Skeletal muscle tissue (tissue), 3 donors: ENCODE measurements at regions not wholly inside any gene's neighbourhood (a gene's known extent, or its start where the extent isn't known, plus 50 kb on each side); places are given as distances from the start of the nearest gene placed in this dataset.

Experiments used
- H3K27ac ChIP-seq: one replicate; pipeline ENCODE4 v1.7.0; 2013; ENCODE audit warnings: mild to moderate bottlenecking, low read depth, low read length, inconsistent platforms
- H3K27me3 ChIP-seq, 3 donors: one replicate each; pipeline ENCODE4 v1.7.0; 2013; ENCODE audit warnings: low read length in 3 of 3; ENCODE audit not compliant: control insufficient read depth in 3 of 3, insufficient read depth in 3 of 3
- H3K36me3 ChIP-seq, 3 donors: one replicate each; pipeline ENCODE4 v1.7.0; 2013; ENCODE audit warnings: low read length in 3 of 3; ENCODE audit not compliant: control insufficient read depth in 3 of 3, insufficient read depth in 3 of 3
- H3K4me1 ChIP-seq, 3 donors: one replicate each; pipeline ENCODE4 v1.7.0; 2013; ENCODE audit warnings: low read length in 3 of 3, mild to moderate bottlenecking in 3 of 3; ENCODE audit not compliant: control insufficient read depth in 3 of 3, insufficient read depth in 3 of 3
- H3K4me3 ChIP-seq, 3 donors: one replicate each; pipeline ENCODE4 v1.7.0; 2013; ENCODE audit warnings: low read length in 3 of 3
- H3K9ac ChIP-seq, 3 donors: one replicate each; pipeline ENCODE4 v1.7.0; 2013; ENCODE audit warnings: low read length in 3 of 3, mild to moderate bottlenecking in 3 of 3, moderate library complexity in 2 of 3, low read depth in 1 of 3
- H3K9me3 ChIP-seq, 3 donors: one replicate each; pipeline ENCODE4 v1.7.0; 2013; ENCODE audit warnings: low read length in 3 of 3; ENCODE audit not compliant: control insufficient read depth in 3 of 3
- donor health status: Osteomylitis.

GRCh38 chr1:222234351-222234750 lies 313.6 kb downstream of the HHIPL2 start:
- Histone ChIP-seq H3K27me3 (no peaks in the 10 kb centered on the region), H3K9ac (no peak overlapping the region), H3K4me3 (no peak overlapping the region), H3K9me3 (no peaks in the 10 kb centered on the region), H3K36me3 (no peaks in the 10 kb centered on the region), H3K27ac (no peak overlapping the region), H3K4me1 (no peaks in the 10 kb centered on the region)

- H3K9ac ChIP-seq = no peak overlapping the region
- no peak overlapping the region for H3K27ac ChIP-seq
- no peak overlapping the region for H3K4me3 ChIP-seq
- no peaks in the 10 kb centered on the region for H3K4me1 ChIP-seq
- H3K27me3 ChIP-seq = no peaks in the 10 kb centered on the region
- H3K36me3 ChIP-seq = no peaks in the 10 kb centered on the region
- H3K9me3 ChIP-seq = no peaks in the 10 kb centered on the region
Measured at GRCh38 chr1:222233444-222234158, 314.3 kb downstream of the HHIPL2 start.

- no peak overlapping the region for H3K27ac ChIP-seq
- no peaks in the 10 kb centered on the region for H3K4me1 ChIP-seq
- H3K9ac ChIP-seq = no peak overlapping the region
- no peak overlapping the region for H3K4me3 ChIP-seq
- H3K9me3 ChIP-seq = no peaks in the 10 kb centered on the region
- H3K36me3 ChIP-seq = no peaks in the 10 kb centered on the region
- H3K27me3 ChIP-seq = no peaks in the 10 kb centered on the region
Measured at GRCh38 chr1:222232842-222233241, 315.1 kb downstream of the HHIPL2 start.

- Histone ChIP-seq H3K36me3 (no peaks in the 10 kb centered on the region), H3K4me1 (no peaks in the 10 kb centered on the region), H3K9ac (no peak overlapping the region), H3K9me3 (no peaks in the 10 kb centered on the region), H3K27me3 (no peaks in the 10 kb centered on the region), H3K27ac (no peak overlapping the region), H3K4me3 (no peak overlapping the region)
Measured at GRCh38 chr1:222229672-222230312, 318.1 kb downstream of the HHIPL2 start.

GRCh38 chr1:222225316-222225691 lies 322.6 kb downstream of the HHIPL2 start:
- Histone ChIP-seq H3K9me3 (no peaks in the 10 kb centered on the region), H3K4me1 (no peaks in the 10 kb centered on the region), H3K27me3 (no peaks in the 10 kb centered on the region), H3K4me3 (no peak overlapping the region), H3K9ac (no peak overlapping the region), H3K27ac (no peak overlapping the region), H3K36me3 (no peaks in the 10 kb centered on the region)

- H3K36me3 ChIP-seq = no peaks in the 10 kb centered on the region
- no peak overlapping the region for H3K9ac ChIP-seq
- H3K27me3 ChIP-seq = no peaks in the 10 kb centered on the region
- no peaks in the 10 kb centered on the region for H3K9me3 ChIP-seq
- no peak overlapping the region for H3K27ac ChIP-seq
- no peaks in the 10 kb centered on the region for H3K4me1 ChIP-seq
- no peak overlapping the region for H3K4me3 ChIP-seq
Measured at GRCh38 chr1:222224636-222225315, 323.1 kb downstream of the HHIPL2 start.

- Histone ChIP-seq H3K9ac (no peak overlapping the region), H3K27me3 (no peaks in the 10 kb centered on the region), H3K36me3 (no peaks in the 10 kb centered on the region), H3K4me3 (no peak overlapping the region), H3K4me1 (no peaks in the 10 kb centered on the region), H3K9me3 (no peaks in the 10 kb centered on the region), H3K27ac (no peak overlapping the region)
Measured at GRCh38 chr1:222224156-222224555, 323.7 kb downstream of the HHIPL2 start.

GRCh38 chr1:222223010-222223409 lies 324.9 kb downstream of the HHIPL2 start:
- Histone ChIP-seq H3K27ac (no peak overlapping the region), H3K36me3 (no peaks in the 10 kb centered on the region), H3K4me1 (no peaks in the 10 kb centered on the region), H3K9ac (no peak overlapping the region), H3K4me3 (no peak overlapping the region), H3K9me3 (no peaks in the 10 kb centered on the region), H3K27me3 (no peaks in the 10 kb centered on the region)

GRCh38 chr1:222216255-222216754 lies 331.6 kb downstream of the HHIPL2 start:
- Histone ChIP-seq H3K4me1 (no peaks in the 10 kb centered on the region), H3K27me3 (no peaks in the 10 kb centered on the region), H3K9me3 (no peaks in the 10 kb centered on the region), H3K9ac (no peak overlapping the region), H3K4me3 (no peak overlapping the region), H3K27ac (no peak overlapping the region), H3K36me3 (no peaks in the 10 kb centered on the region)

GRCh38 chr1:222210776-222211175 lies 337.1 kb downstream of the HHIPL2 start:
- H3K27ac ChIP-seq = no peak overlapping the region
- no peaks in the 10 kb centered on the region for H3K9me3 ChIP-seq
- no peak overlapping the region for H3K4me3 ChIP-seq
- no peak overlapping the region for H3K9ac ChIP-seq
- H3K27me3 ChIP-seq = no peaks in the 10 kb centered on the region
- no peaks in the 10 kb centered on the region for H3K4me1 ChIP-seq
- no peaks in the 10 kb centered on the region for H3K36me3 ChIP-seq
